Upper lobe of left lung (tissue), 6 donors: ENCODE measurements at regions not wholly inside any gene's neighbourhood (a gene's known extent, or its start where the extent isn't known, plus 50 kb on each side); places are given as distances from the start of the nearest gene placed in this dataset.

Source experiments
- ATAC-seq, 2 donors: fragments of 200-7000 bp; cut with Tn5 transposase; one replicate each; pipeline ENCODE4 v1.9.1; 2022; ENCODE audit warnings: mild to moderate bottlenecking in 2 of 2, moderate library complexity in 2 of 2; ENCODE audit not compliant: low FRiP score in 2 of 2
- DNase-seq, 2 donors: peaks; one replicate each; pipeline ENCODE4 v3.0.0-alpha.2; 2019 to 2020
- H3K27ac ChIP-seq, 4 donors: fragments of 200-600 bp; sonication (generic); one replicate each; pipeline ENCODE4 v1.5.1; 2016 to 2019
- H3K27me3 ChIP-seq, 4 donors: fragments of 200-600 bp; sonication (generic); one replicate each; pipeline ENCODE4 v1.5.1; 2017 to 2019
- H3K36me3 ChIP-seq, 4 donors: fragments of 200-600 bp; sonication (generic); one replicate each; pipeline ENCODE4 v1.5.1; 2016 to 2019
- H3K4me1 ChIP-seq, 4 donors: fragments of 200-600 bp; sonication (generic); one replicate each; pipeline ENCODE4 v1.5.1; 2018 to 2019
- H3K4me3 ChIP-seq, 4 donors: fragments of 200-600 bp; sonication (generic); one replicate each; pipeline ENCODE4 v1.5.1; 2017 to 2019; ENCODE audit warnings: mild to moderate bottlenecking in 2 of 4, moderate library complexity in 1 of 4
- H3K9me3 ChIP-seq, 4 donors: fragments of 200-600 bp; sonication (generic); one replicate each; pipeline ENCODE4 v1.5.1; 2018 to 2019
- CTCF ChIP-seq, 6 experiments: fragments of 450-650 bp in 4 of 6; fragments of 200-600 bp in 2 of 6; sonication (generic) in 2 of 6; IDR thresholded peaks; one replicate each; pipeline ENCODE4 v1.5.1; 2016 to 2019; ENCODE audit warnings: antibody characterized with exemption in 6 of 6
- EP300 ChIP-seq, 4 donors: sonication (generic); formaldehyde crosslinking; IDR thresholded peaks; one replicate each; pipeline ENCODE4 v1.5.1; 2017; ENCODE audit warnings: antibody characterized with exemption in 4 of 4, control low read depth in 2 of 4
- POLR2A ChIP-seq, 4 donors: fragments of 450-650 bp; IDR thresholded peaks; one replicate each; pipeline ENCODE4 v1.5.1; 2016 to 2017; ENCODE audit warnings: antibody characterized with exemption in 4 of 4, mild to moderate bottlenecking in 2 of 4
- POLR2AphosphoS5 ChIP-seq, 2 donors: sonication (generic); formaldehyde crosslinking; IDR thresholded peaks; one replicate each; pipeline ENCODE4 v1.5.1; 2017; ENCODE audit warnings: antibody characterized with exemption in 2 of 2
- WGBS, 2 donors: methylation state at CpG; one replicate each; pipeline ENCODE4 v1.1.5; 2017 to 2018; 5-methylcytosine and 5-hydroxymethylcytosine counted together
- donor health status: DM: no; HTN: no; CAD: no; lungs with moderate emphysema.
- donor health status: DM: no; HTN: yes; CAD: no; lungs with severe emphysema.

- DNase-seq = no peak
- H3K4me1 ChIP-seq = no peaks in the 10 kb centered on the region
- peaks cover 0 to 4% (median 0%) of the 10 kb centered on the region in 4 donors for H3K9me3 ChIP-seq
- H3K4me3 ChIP-seq = no peak overlapping the region
- ATAC-seq = no peak
- no peaks in the 10 kb centered on the region for H3K36me3 ChIP-seq
- 66 to 81% methylated on average over 2 of the region's 2 CpGs for WGBS, 2 donors
- H3K27me3 ChIP-seq = no peaks in the 10 kb centered on the region
- no peak overlapping the region for H3K27ac ChIP-seq
- no peak for TF ChIP-seq POLR2AphosphoS5 (IDR thresholded peaks at IDR 0.05)
These were observed 177.5 kb downstream of the NXNL2 start for GRCh38 chr9:88712484-88712883.

- Histone ChIP-seq H3K27ac (no peak overlapping the region), H3K9me3 (peaks cover 0 to 4% (median 0%) of the 10 kb centered on the region in 4 donors), H3K4me1 (no peaks in the 10 kb centered on the region), H3K36me3 (no peaks in the 10 kb centered on the region), H3K4me3 (no peak overlapping the region), H3K27me3 (no peaks in the 10 kb centered on the region)
- TF ChIP-seq CTCF (IDR thresholded peaks at IDR 0.05) (no peak), EP300 (IDR thresholded peaks at IDR 0.05) (no peak), POLR2AphosphoS5 (IDR thresholded peaks at IDR 0.05) (no peak), POLR2A (IDR thresholded peaks at IDR 0.05) (no peak)
- DNase-seq = no peak
- no peak for ATAC-seq
These were observed 178.0 kb downstream of the NXNL2 start for GRCh38 chr9:88713010-88713409.

DNA sequence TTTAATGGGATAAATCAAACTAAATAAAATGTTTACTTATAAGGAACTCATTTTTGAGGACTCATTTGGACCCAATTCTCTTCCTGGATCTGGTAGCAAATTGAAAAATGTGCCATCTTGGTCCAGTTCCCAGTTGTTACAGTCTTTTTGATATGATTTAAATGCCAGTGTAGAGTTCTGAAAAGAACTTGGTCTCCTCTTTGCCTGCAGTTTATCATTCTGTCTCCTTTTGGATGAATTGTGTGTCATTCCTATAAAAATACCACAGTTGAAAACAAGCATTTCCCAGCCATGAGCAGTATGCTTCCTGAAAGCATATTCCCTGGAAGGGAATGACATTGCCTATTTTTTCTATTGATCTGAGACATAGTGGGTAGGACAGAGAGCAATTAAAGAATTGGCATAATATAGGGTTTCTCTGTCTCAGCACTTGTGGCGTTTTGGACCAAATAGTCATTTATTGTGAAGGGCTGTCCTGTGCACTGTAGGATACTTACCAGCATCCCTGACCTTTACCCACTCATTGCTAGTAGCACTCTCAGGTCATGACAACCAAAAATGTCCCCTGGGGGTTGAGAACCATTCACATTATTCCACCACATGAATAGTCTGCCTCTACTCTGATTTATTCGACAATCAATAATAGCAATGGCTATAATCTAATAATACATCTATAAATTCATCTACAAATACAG, 181.8 kb downstream of the NXNL2 start:
- no peaks in the 10 kb centered on the region for H3K36me3 ChIP-seq
- ATAC-seq (no peak), DNase-seq (no peak)
- H3K27ac ChIP-seq = no peak overlapping the region
- TF ChIP-seq POLR2AphosphoS5 (IDR thresholded peaks at IDR 0.05) = no peak
- no peak for TF ChIP-seq POLR2A (IDR thresholded peaks at IDR 0.05)
- no peak for TF ChIP-seq EP300 (IDR thresholded peaks at IDR 0.05)
- TF ChIP-seq CTCF (IDR thresholded peaks at IDR 0.05) = no peak
- H3K9me3 ChIP-seq = peaks cover 0 to 4% (median 0%) of the 10 kb centered on the region in 4 donors
- no peaks in the 10 kb centered on the region for H3K27me3 ChIP-seq
- no peak overlapping the region for H3K4me3 ChIP-seq
- WGBS, 2 donors = 91 to 96% methylated on average over 2 of the region's 2 CpGs
- H3K4me1 ChIP-seq = no peaks in the 10 kb centered on the region

DNA sequence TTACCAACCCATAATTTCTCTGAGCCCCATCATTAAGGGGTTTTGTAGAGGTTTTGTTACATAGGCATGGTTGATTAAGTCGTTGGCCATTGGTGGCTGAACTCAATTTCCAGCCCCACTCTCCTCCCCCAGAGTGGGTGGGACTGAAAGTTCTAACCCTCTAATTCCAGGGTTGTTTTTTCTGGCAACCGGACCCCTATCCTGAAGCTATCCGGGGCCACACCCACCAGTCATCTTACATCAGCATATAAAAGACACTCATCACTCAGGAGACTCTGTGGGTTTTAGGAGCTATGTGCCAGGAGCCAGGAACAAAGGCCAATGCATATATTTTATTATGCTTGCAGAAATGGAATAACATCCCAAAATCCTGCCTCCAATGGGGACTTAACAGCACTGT, 186.0 kb downstream of the NXNL2 start:
- peak in 1 of 2 donors; percentile 47 for ATAC-seq

More for the DNA sequence above, 186.0 kb downstream of the NXNL2 start:
- WGBS, 2 donors = 85 to 95% methylated on average over 3 of the region's 3 CpGs
- Histone ChIP-seq H3K27me3 (no peaks in the 10 kb centered on the region), H3K9me3 (no peaks in the 10 kb centered on the region), H3K4me1 (no peaks in the 10 kb centered on the region), H3K36me3 (no peaks in the 10 kb centered on the region), H3K4me3 (no peak overlapping the region), H3K27ac (no peak overlapping the region)
- DNase-seq = no peak
- TF ChIP-seq CTCF (IDR thresholded peaks at IDR 0.05) = no peak
- no peak for TF ChIP-seq EP300 (IDR thresholded peaks at IDR 0.05)
- TF ChIP-seq POLR2AphosphoS5 (IDR thresholded peaks at IDR 0.05) = no peak
- no peak for TF ChIP-seq POLR2A (IDR thresholded peaks at IDR 0.05)
